Activated B cell treated with CpG ODN at 0.5 μM for 24 hours (primary cell): ENCODE measurements at regions not wholly inside any gene's neighbourhood (a gene's known extent, or its start where the extent isn't known, plus 50 kb on each side); places are given as distances from the start of the nearest gene placed in this dataset.

ENCODE experiments used
- ATAC-seq: fragments of 200-7000 bp; cut with Tn5 transposase; one replicate; pipeline ENCODE4 v1.10.0; 2021; ENCODE audit warnings: low read depth, mild to moderate bottlenecking, moderate library complexity
- CTCF ChIA-PET: fragments of 350-600 bp; sonication (Branson Sonifier 250); formaldehyde crosslinking; loops from one replicate; lab custom pipeline; 2021; ENCODE audit warnings: antibody characterized with exemption; lab: Charles Lee
- POLR2A ChIA-PET: fragments of 350-600 bp; sonication (Branson Sonifier 250); formaldehyde crosslinking; loops from one replicate; lab custom pipeline; 2021; ENCODE audit warnings: antibody characterized with exemption; lab: Charles Lee
- DNase-seq: peaks from one replicate; pipeline ENCODE4 v3.0.0; 2022
- H3K27ac Mint-ChIP-seq: one replicate; pipeline ENCODE4 v1.8.0; 2020; ENCODE audit warnings: mixed read lengths
- H3K27me3 Mint-ChIP-seq: one replicate; pipeline ENCODE4 v1.8.0; 2021; ENCODE audit warnings: mixed read lengths
- H3K36me3 Mint-ChIP-seq: one replicate; pipeline ENCODE4 v1.8.0; 2021; ENCODE audit warnings: low read depth, mixed read lengths
- H3K4me1 Mint-ChIP-seq: one replicate; pipeline ENCODE4 v1.8.0; 2021; ENCODE audit warnings: mixed read lengths
- H3K4me3 Mint-ChIP-seq: one replicate; pipeline ENCODE4 v1.8.0; 2020; ENCODE audit warnings: mild to moderate bottlenecking, mixed read lengths
- H3K9me3 Mint-ChIP-seq: one replicate; pipeline ENCODE4 v1.8.0; 2020; ENCODE audit warnings: mixed read lengths
- intact Hi-C: fragments of 100-400 bp; cut with micrococcal nuclease; formaldehyde crosslinking; loops from one replicate; pipeline ENCODE4 v1.15.1; 2024
- TF ChIP-seq, protein P1 (sequence below): fragments of 200-600 bp; IDR thresholded peaks from one replicate; pipeline ENCODE4 v1.8.0; 2022; ENCODE audit warnings: antibody characterized with exemption, mild to moderate bottlenecking

DNA sequence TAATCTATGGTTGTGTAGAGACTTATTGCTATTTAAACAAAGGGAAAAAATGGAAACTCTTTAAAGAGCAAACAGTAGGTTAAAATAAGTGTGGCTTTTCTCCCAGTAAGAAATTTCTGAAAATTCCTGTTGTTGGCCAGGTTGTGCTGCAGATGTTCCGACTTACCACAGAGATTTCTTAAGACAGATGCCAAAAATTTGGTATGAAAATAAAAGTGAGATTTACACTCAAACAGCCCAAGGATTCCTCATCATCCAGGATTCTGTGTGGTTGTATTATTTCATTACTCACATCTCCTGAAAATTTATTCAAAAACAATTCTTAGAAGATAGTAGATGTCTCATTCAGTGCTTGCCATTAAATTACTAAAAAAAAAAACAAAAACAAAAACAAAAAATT, 296.7 kb upstream of the PTBP2 start:
- intact Hi-C loops = no loop called here
- Mint-ChIP-seq H3K9me3 (no peaks in the 10 kb centered on the region), H3K36me3 (no peaks in the 10 kb centered on the region), H3K4me3 (no peak overlapping the region), H3K27me3 (no peaks in the 10 kb centered on the region), H3K4me1 (no peaks in the 10 kb centered on the region), H3K27ac (no peak overlapping the region)
- ChIA-PET CTCF (no interaction called here), POLR2A (no interaction called here)
- ATAC-seq (no peak), DNase-seq (no peak)
- TF ChIP-seq, protein P1, sequence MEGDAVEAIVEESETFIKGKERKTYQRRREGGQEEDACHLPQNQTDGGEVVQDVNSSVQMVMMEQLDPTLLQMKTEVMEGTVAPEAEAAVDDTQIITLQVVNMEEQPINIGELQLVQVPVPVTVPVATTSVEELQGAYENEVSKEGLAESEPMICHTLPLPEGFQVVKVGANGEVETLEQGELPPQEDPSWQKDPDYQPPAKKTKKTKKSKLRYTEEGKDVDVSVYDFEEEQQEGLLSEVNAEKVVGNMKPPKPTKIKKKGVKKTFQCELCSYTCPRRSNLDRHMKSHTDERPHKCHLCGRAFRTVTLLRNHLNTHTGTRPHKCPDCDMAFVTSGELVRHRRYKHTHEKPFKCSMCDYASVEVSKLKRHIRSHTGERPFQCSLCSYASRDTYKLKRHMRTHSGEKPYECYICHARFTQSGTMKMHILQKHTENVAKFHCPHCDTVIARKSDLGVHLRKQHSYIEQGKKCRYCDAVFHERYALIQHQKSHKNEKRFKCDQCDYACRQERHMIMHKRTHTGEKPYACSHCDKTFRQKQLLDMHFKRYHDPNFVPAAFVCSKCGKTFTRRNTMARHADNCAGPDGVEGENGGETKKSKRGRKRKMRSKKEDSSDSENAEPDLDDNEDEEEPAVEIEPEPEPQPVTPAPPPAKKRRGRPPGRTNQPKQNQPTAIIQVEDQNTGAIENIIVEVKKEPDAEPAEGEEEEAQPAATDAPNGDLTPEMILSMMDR = no peak

DNA sequence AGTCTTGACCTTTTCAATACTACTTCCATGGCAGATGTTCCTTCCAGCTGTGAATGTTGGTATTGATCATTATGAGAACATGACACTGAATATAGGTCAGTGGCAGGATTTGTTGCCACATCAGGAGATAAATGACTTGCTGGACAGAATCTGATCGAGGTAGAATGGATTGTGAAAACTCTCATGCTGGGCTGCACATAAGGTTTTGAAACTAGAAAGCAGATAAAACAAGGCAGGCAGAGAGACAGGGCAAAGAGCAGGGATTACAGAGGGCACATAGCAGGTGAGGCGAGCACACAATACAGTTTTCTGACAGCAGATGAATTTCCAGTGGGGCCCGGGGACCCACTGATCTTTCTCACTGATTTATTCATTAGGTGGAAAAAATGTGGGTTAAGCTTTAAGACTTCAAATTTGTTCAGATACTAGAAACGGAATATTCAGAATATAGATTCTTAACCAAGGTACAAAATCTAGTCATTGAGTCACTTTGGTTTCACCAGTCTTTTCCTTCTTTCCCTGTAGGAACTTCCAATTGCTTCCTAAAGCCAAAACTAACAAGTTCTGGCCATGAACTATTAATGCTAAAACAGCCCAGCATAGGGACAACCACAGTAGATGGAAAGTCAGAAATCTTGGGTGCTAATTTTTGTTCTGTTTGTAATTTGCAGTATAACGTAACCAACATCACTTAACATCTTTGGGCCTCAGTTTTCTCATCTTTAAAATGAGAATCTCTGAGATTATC, 296.0 kb upstream of the PTBP2 start:
- CTCF ChIA-PET = no interaction called here
- H3K36me3 Mint-ChIP-seq = no peaks in the 10 kb centered on the region
- intact Hi-C loops = no loop called here
- ATAC-seq = no peak
- TF ChIP-seq, protein P1 = no peak
- H3K27me3 Mint-ChIP-seq = no peaks in the 10 kb centered on the region
- no peak overlapping the region for H3K27ac Mint-ChIP-seq
- H3K9me3 Mint-ChIP-seq = no peaks in the 10 kb centered on the region
- H3K4me1 Mint-ChIP-seq = no peaks in the 10 kb centered on the region
- POLR2A ChIA-PET = no interaction called here
- H3K4me3 Mint-ChIP-seq = no peak overlapping the region
- no peak for DNase-seq

DNA sequence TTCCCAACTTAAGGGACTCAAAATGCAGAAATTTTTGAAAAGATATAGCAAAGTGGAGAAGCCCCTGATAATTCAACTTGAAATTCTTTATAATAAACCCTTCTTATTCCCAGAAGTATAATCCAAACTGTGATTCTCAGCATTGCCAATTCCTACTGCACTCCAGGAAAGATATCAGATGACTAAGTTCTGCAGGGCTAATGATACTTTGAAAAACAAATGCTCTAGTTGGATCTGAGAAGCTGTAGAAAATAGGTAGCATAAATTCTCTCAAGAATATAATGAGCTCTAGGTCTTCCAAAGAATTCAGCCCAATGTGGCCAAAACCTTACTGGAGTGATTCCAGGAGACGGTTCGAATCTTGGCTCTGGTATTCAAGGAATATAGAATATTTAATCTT, 294.0 kb upstream of the PTBP2 start:
- CTCF ChIA-PET = no interaction called here
- Mint-ChIP-seq H3K27ac (no peak overlapping the region), H3K4me3 (no peak overlapping the region), H3K27me3 (no peaks in the 10 kb centered on the region), H3K36me3 (no peaks in the 10 kb centered on the region), H3K4me1 (no peaks in the 10 kb centered on the region), H3K9me3 (no peaks in the 10 kb centered on the region)
- POLR2A ChIA-PET = no interaction called here
- ATAC-seq (no peak), DNase-seq (no peak)
- intact Hi-C loops = no loop called here
- TF ChIP-seq, protein P1 = no peak

DNA sequence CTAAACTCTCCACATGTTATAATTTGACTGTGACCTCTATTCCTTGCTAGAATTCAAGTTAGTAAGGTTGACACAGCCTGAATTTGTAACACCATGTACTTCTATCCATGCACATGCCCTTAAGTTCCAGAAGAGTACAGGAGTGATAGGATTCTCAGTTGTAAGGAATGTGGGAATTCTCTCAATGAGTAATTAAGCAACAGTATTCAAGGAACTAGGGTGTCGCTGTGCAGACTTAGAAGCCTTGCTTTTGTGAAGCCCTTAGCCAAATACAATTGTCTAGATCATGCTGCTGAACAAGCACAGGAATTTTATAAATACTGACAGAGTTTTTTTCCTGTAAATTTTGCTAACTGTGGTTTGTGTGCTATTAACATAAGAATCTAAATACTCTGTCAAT, 276.3 kb upstream of the PTBP2 start:
- ChIA-PET CTCF (no interaction called here), POLR2A (no interaction called here)
- no peak overlapping the region for H3K4me3 Mint-ChIP-seq
- TF ChIP-seq, protein P1 = no peak
- H3K27me3 Mint-ChIP-seq = no peaks in the 10 kb centered on the region
- H3K9me3 Mint-ChIP-seq = peaks cover 6% of the 10 kb centered on the region
- DNase-seq = no peak
- no peaks in the 10 kb centered on the region for H3K36me3 Mint-ChIP-seq
- no peak overlapping the region for H3K27ac Mint-ChIP-seq
- no peak for ATAC-seq
- intact Hi-C loops = no loop called here
- H3K4me1 Mint-ChIP-seq = no peaks in the 10 kb centered on the region

DNA sequence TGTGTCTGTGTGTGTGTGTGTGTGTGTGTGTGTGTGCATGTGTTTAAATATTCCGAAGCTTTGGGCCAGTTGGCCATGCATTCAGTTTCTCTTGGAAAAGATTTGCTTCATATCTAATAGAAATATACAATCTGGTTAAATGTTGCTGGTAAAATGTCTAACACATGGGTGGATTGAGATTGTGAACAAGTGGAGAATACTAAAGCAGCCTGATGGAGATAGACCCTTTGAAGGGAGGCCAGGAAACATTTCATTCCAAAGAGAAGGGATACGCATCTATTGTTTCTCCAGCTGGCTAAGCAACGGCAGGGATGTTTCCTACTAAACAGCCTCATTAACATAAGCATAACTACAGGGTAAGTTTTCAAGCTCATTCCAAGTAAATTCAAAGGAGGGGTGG, 257.5 kb upstream of the PTBP2 start:
- ChIA-PET CTCF (no interaction called here), POLR2A (no interaction called here)
- Mint-ChIP-seq H3K9me3 (peaks cover 4% of the 10 kb centered on the region), H3K27ac (no peak overlapping the region), H3K4me3 (no peak overlapping the region), H3K36me3 (no peaks in the 10 kb centered on the region), H3K27me3 (no peaks in the 10 kb centered on the region), H3K4me1 (no peaks in the 10 kb centered on the region)
- ATAC-seq (no peak), DNase-seq (no peak)
- TF ChIP-seq, protein P1 = no peak
- intact Hi-C loops = no loop called here
